WTC11 (cell line): ENCODE measurements at regions not wholly inside any gene's neighbourhood (a gene's known extent, or its start where the extent isn't known, plus 50 kb on each side); places are given as distances from the start of the nearest gene placed in this dataset.

ENCODE experiments used
- GABPB1 ChIP-seq: sonication (generic); formaldehyde crosslinking; IDR thresholded peaks from 2 replicates; pipeline ENCODE4 v1.8.1; 2023; ENCODE audit warnings: mild to moderate bottlenecking, missing genetic modification reagents
- KAT7 ChIP-seq: sonication (generic); formaldehyde crosslinking; IDR thresholded peaks from 2 replicates; pipeline ENCODE4 v1.8.1; 2023; ENCODE audit warnings: missing genetic modification reagents, mild to moderate bottlenecking, borderline replicate concordance
- NR1H2 ChIP-seq: sonication (generic); formaldehyde crosslinking; IDR thresholded peaks from 2 replicates; pipeline ENCODE4 v1.9.0; 2021; ENCODE audit warnings: mild to moderate bottlenecking, moderate library complexity, missing genetic modification reagents
- TCF7 ChIP-seq: sonication (generic); formaldehyde crosslinking; IDR thresholded peaks from 2 replicates; pipeline ENCODE4 v1.8.0; 2022; ENCODE audit warnings: mild to moderate bottlenecking, low read depth, missing genetic modification reagents, moderate library complexity
- ZNF423 ChIP-seq: fragments of 250-450 bp; sonication (Bioruptor Pico); IDR thresholded peaks from 2 replicates; pipeline ENCODE4 v2.1.2; 2022; ENCODE audit warnings: mild to moderate bottlenecking, moderate library complexity
- TF ChIP-seq, protein P1 (sequence below): sonication (generic); formaldehyde crosslinking; IDR thresholded peaks from 2 replicates; pipeline ENCODE4 v1.8.1; 2023; ENCODE audit warnings: mild to moderate bottlenecking, missing genetic modification reagents, moderate library complexity
- TF ChIP-seq, protein P2 (sequence below): fragments of 200-600 bp; IDR thresholded peaks from 2 replicates; pipeline ENCODE4 v1.8.0; 2022; ENCODE audit warnings: antibody characterized with exemption
- TF ChIP-seq, protein P3 (sequence below): sonication (generic); formaldehyde crosslinking; IDR thresholded peaks from 2 replicates; pipeline ENCODE4 v1.8.1; 2023; ENCODE audit warnings: mild to moderate bottlenecking, missing genetic modification reagents, moderate library complexity

DNA sequence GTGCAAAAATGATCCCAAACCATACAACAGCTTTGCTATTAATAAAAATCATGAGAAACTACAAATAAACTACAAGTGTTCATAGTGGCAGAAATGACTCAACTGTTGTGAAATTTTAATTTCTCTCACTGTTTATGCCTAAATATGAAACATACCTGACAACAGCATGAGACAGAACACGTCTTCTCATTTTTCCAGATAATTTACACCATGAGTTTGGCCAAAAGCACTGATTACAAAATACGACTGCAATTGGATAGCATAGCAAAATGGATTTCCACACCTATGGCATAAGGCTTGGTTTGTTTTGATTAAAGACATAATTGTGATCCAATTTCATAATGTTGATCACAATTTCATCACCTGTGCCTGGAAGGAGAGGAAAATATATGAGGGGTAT lies 608.6 kb downstream of the GATA3 start:
- TF ChIP-seq NR1H2 (CRISPR knock-in tag), result no peak
- TF ChIP-seq, protein P1, sequence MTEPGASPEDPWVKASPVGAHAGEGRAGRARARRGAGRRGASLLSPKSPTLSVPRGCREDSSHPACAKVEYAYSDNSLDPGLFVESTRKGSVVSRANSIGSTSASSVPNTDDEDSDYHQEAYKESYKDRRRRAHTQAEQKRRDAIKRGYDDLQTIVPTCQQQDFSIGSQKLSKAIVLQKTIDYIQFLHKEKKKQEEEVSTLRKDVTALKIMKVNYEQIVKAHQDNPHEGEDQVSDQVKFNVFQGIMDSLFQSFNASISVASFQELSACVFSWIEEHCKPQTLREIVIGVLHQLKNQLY (CRISPR knock-in tag), result no peak
- TF ChIP-seq, protein P2, sequence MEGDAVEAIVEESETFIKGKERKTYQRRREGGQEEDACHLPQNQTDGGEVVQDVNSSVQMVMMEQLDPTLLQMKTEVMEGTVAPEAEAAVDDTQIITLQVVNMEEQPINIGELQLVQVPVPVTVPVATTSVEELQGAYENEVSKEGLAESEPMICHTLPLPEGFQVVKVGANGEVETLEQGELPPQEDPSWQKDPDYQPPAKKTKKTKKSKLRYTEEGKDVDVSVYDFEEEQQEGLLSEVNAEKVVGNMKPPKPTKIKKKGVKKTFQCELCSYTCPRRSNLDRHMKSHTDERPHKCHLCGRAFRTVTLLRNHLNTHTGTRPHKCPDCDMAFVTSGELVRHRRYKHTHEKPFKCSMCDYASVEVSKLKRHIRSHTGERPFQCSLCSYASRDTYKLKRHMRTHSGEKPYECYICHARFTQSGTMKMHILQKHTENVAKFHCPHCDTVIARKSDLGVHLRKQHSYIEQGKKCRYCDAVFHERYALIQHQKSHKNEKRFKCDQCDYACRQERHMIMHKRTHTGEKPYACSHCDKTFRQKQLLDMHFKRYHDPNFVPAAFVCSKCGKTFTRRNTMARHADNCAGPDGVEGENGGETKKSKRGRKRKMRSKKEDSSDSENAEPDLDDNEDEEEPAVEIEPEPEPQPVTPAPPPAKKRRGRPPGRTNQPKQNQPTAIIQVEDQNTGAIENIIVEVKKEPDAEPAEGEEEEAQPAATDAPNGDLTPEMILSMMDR, result no peak
- no peak for TF ChIP-seq ZNF423 (CRISPR knock-in tag)
- TF ChIP-seq KAT7 (CRISPR knock-in tag), result no peak
- TF ChIP-seq, protein P3, sequence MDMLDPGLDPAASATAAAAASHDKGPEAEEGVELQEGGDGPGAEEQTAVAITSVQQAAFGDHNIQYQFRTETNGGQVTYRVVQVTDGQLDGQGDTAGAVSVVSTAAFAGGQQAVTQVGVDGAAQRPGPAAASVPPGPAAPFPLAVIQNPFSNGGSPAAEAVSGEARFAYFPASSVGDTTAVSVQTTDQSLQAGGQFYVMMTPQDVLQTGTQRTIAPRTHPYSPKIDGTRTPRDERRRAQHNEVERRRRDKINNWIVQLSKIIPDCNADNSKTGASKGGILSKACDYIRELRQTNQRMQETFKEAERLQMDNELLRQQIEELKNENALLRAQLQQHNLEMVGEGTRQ (CRISPR knock-in tag), result no peak
- no peak for TF ChIP-seq GABPB1 (CRISPR knock-in tag)
- no peak for TF ChIP-seq TCF7 (CRISPR knock-in tag)
